ENCODE measurements at regions not wholly inside any gene's neighbourhood (a gene's known extent, or its start where the extent isn't known, plus 50 kb on each side); places are given as distances from the start of the nearest gene placed in this dataset.

GRCh38 chr4:66451741-66452140, 781.5 kb upstream of the EPHA5 start:
- H3K4me1 ChIP-seq: no peaks in the 10 kb centered on the region
- TF ChIP-seq POLR2A (IDR thresholded peaks at IDR 0.05): no peak
- TF ChIP-seq POLR2AphosphoS5 (IDR thresholded peaks at IDR 0.05): no peak
- TF ChIP-seq, protein P1, sequence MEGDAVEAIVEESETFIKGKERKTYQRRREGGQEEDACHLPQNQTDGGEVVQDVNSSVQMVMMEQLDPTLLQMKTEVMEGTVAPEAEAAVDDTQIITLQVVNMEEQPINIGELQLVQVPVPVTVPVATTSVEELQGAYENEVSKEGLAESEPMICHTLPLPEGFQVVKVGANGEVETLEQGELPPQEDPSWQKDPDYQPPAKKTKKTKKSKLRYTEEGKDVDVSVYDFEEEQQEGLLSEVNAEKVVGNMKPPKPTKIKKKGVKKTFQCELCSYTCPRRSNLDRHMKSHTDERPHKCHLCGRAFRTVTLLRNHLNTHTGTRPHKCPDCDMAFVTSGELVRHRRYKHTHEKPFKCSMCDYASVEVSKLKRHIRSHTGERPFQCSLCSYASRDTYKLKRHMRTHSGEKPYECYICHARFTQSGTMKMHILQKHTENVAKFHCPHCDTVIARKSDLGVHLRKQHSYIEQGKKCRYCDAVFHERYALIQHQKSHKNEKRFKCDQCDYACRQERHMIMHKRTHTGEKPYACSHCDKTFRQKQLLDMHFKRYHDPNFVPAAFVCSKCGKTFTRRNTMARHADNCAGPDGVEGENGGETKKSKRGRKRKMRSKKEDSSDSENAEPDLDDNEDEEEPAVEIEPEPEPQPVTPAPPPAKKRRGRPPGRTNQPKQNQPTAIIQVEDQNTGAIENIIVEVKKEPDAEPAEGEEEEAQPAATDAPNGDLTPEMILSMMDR (IDR thresholded peaks at IDR 0.05): no peak
- no peak for TF ChIP-seq EP300 (IDR thresholded peaks at IDR 0.05; ENCODE audit: low read depth)
- H3K27me3 ChIP-seq: no peaks in the 10 kb centered on the region
- DNase-seq: no peak
- no peaks in the 10 kb centered on the region for H3K36me3 ChIP-seq
- intact Hi-C loops (cut with DNase I; ENCODE audit: low total_unique reads) (no loop called here), in situ Hi-C loops (cut with MboI; ENCODE audit: low pct_ligation_motif_present in 1 of 4, low pct_unique_long_range_greater_than_20kb in 1 of 4, low sequenced_read_pairs in 3 of 4) (no loop called here)
- no peaks in the 10 kb centered on the region for H3K9me3 ChIP-seq
- no peak overlapping the region for H3K27ac ChIP-seq
- H3K4me3 ChIP-seq: no peak overlapping the region

DNA sequence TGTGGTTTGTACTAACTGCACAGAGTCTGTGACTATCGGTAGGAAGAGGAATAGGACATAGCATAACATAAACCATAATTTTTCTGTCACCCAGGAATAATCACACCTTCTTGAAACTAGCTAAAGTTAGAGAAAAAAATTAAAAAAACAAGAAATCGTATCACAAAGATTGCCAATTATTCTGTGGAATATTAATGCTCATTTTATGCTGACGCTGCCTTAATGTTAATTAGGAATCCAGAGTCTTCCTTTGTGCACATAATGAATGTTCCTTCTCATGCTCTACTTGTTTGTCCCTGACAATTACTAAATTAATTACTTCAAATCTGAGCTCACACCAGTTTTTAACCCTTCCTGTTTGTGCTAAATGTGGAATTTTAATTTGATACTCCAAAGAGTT, 772.7 kb upstream of the EPHA5 start:
- in situ Hi-C loops (cut with MboI; ENCODE audit: low pct_ligation_motif_present in 1 of 4, low pct_unique_long_range_greater_than_20kb in 1 of 4, low sequenced_read_pairs in 3 of 4): no loop called here
- no peaks in the 10 kb centered on the region for H3K4me1 ChIP-seq
- no peak for DNase-seq
- WGBS, 2 donors (ENCODE audit: low coverage in 1 of 2): 77 to 88% methylated on average over 3 of the region's 3 CpGs
- TF ChIP-seq EP300 (IDR thresholded peaks at IDR 0.05; ENCODE audit: low read depth) (no peak), POLR2A (IDR thresholded peaks at IDR 0.05) (no peak), POLR2AphosphoS5 (IDR thresholded peaks at IDR 0.05) (no peak)
- TF ChIP-seq, protein P1 (IDR thresholded peaks at IDR 0.05): no peak
- H3K9me3 ChIP-seq: no peaks in the 10 kb centered on the region
- intact Hi-C loops (cut with DNase I; ENCODE audit: low total_unique reads): no loop called here
- no peak overlapping the region for H3K4me3 ChIP-seq
- no peaks in the 10 kb centered on the region for H3K27me3 ChIP-seq
- no peak overlapping the region for H3K27ac ChIP-seq
- no peaks in the 10 kb centered on the region for H3K36me3 ChIP-seq

DNA sequence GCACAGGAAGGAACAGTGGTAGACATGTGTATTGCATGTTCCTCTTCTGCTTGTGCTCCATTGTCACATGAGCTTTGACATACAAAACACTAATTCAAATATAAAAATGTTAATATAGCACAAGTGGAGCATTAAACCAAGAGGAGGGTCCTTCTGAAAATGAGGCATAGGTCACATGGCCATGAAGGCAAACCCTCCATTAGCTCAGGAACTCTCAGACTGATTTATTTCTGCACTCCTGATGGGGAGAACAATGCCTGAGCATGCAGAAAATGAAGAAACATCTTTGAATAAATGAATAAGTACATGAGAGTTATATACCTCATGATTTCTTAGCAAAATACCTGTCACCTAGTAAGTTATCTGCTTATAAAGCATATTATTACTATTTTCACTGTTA, 769.2 kb upstream of the EPHA5 start:
- no peak overlapping the region for H3K27ac ChIP-seq
- H3K9me3 ChIP-seq: no peaks in the 10 kb centered on the region
- no peak for DNase-seq
- intact Hi-C loops (cut with DNase I; ENCODE audit: low total_unique reads) (no loop called here), in situ Hi-C loops (cut with MboI; ENCODE audit: low pct_ligation_motif_present in 1 of 4, low pct_unique_long_range_greater_than_20kb in 1 of 4, low sequenced_read_pairs in 3 of 4) (no loop called here)
- no peaks in the 10 kb centered on the region for H3K4me1 ChIP-seq
- TF ChIP-seq POLR2AphosphoS5 (IDR thresholded peaks at IDR 0.05) (no peak), POLR2A (IDR thresholded peaks at IDR 0.05) (no peak), EP300 (IDR thresholded peaks at IDR 0.05; ENCODE audit: low read depth) (no peak)
- TF ChIP-seq, protein P1 (IDR thresholded peaks at IDR 0.05): no peak
- H3K36me3 ChIP-seq: no peaks in the 10 kb centered on the region
- no peaks in the 10 kb centered on the region for H3K27me3 ChIP-seq
- H3K4me3 ChIP-seq: no peak overlapping the region

DNA sequence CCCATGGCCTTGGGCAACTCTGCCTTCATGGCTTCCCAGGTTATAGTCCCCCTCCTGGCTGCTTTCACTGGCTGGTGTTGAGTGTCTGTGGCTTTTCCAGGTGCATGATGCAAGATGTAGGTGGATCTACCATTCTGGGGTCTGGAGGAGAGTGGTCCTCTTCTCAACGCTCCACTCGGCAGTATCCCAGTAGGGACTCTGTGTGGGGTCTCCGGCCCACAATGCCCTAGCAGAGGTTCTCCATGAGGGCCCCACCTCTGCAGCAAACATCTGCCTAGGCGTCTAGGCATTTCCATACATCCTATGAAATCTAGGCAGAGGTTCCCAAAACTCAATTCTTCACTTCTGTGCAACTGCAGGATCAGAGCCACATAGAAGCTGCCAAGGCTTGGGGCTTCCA, 763.4 kb upstream of the EPHA5 start:
- intact Hi-C loops (cut with DNase I; ENCODE audit: low total_unique reads) (no loop called here), in situ Hi-C loops (cut with MboI; ENCODE audit: low pct_ligation_motif_present in 1 of 4, low pct_unique_long_range_greater_than_20kb in 1 of 4, low sequenced_read_pairs in 3 of 4) (no loop called here)
- DNase-seq: no peak
- H3K27me3 ChIP-seq: no peaks in the 10 kb centered on the region
- TF ChIP-seq EP300 (IDR thresholded peaks at IDR 0.05; ENCODE audit: low read depth): no peak
- no peak for TF ChIP-seq POLR2AphosphoS5 (IDR thresholded peaks at IDR 0.05)
- no peak for TF ChIP-seq POLR2A (IDR thresholded peaks at IDR 0.05)
- TF ChIP-seq, protein P1 (IDR thresholded peaks at IDR 0.05): no peak
- H3K4me1 ChIP-seq: no peaks in the 10 kb centered on the region
- WGBS, 2 donors (ENCODE audit: low coverage in 1 of 2): 83% methylated on average over 4 of the region's 4 CpGs; no CpG with 5 or more reads in 1 of the 2 donors
- H3K9me3 ChIP-seq: no peaks in the 10 kb centered on the region
- no peak overlapping the region for H3K27ac ChIP-seq
- no peaks in the 10 kb centered on the region for H3K36me3 ChIP-seq
- no peak overlapping the region for H3K4me3 ChIP-seq
